ENCODE measurements at regions not wholly inside any gene's neighbourhood (a gene's known extent, or its start where the extent isn't known, plus 50 kb on each side); places are given as distances from the start of the nearest gene placed in this dataset.
"Not testable (repeated sequence)": the region's sequence is repeated elsewhere in the genome, so short reads cannot be mapped to it uniquely, and the experiment has no call there.

GRCh38 chrX:138890491-138890890 is 179.0 kb upstream of the FGF13 start:
- intact Hi-C loops (cut with DNase I; ENCODE audit: low total_unique reads): no loop called here
- Histone ChIP-seq H3K36me3 (no peaks in the 10 kb centered on the region), H3K9me3 (no peaks in the 10 kb centered on the region), H3K27ac (no peak overlapping the region), H3K4me1 (no peaks in the 10 kb centered on the region), H3K4me3 (no peak overlapping the region), H3K27me3 (no peaks in the 10 kb centered on the region)
- DNase-seq: no peak
- TF ChIP-seq POLR2A (IDR thresholded peaks at IDR 0.05) (no peak), CTCF (IDR thresholded peaks at IDR 0.05) (no peak)

DNA sequence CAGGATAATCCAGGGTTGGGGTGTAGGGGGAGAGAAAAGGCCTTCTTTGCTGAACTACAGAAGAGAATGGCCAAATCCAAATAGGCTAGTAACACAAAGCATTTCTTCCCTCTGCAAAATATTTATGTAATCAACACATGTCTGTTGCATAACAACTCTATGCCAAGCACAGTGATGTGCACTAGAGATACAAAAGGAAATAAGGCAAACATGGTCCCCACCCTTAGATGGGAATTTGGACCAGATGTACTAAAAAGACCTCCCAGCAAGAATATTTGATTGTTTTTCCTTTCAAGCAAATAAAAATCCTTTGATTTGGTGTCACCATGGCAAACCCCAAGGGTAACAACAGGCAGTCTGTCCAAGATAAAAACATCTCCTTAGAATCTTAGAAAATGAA is 177.6 kb upstream of the FGF13 start:
- no peak overlapping the region for H3K4me3 ChIP-seq
- no peak overlapping the region for H3K27ac ChIP-seq
- H3K4me1 ChIP-seq: no peaks in the 10 kb centered on the region
- H3K36me3 ChIP-seq: no peaks in the 10 kb centered on the region
- TF ChIP-seq CTCF (IDR thresholded peaks at IDR 0.05) (no peak), POLR2A (IDR thresholded peaks at IDR 0.05) (no peak)
- DNase-seq: no peak
- no peaks in the 10 kb centered on the region for H3K27me3 ChIP-seq
- intact Hi-C loops (cut with DNase I; ENCODE audit: low total_unique reads): no loop called here
- no peaks in the 10 kb centered on the region for H3K9me3 ChIP-seq

DNA sequence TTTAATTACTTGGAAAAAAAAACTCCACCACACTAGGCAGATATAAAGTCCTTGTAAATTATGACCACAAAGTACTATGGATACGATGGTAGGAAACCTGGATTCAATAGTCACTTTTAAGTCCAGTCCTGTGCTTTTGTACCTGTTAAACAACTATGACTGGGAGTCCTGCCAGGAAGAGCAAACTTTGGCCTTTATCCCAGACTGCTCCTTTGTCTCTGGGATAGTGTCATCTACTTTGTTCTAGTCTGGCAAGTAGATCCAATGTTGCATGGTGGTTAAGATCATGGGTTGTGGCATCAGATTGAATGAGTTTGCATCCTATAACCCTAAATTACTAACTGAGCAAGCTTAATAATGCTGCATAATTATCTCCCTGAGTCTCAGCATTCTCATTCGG is 175.3 kb upstream of the FGF13 start:
- intact Hi-C loops (cut with DNase I; ENCODE audit: low total_unique reads): no loop called here
- H3K27ac ChIP-seq: no peak overlapping the region
- DNase-seq: no peak
- no peaks in the 10 kb centered on the region for H3K9me3 ChIP-seq
- H3K4me3 ChIP-seq: no peak overlapping the region
- H3K27me3 ChIP-seq: no peaks in the 10 kb centered on the region
- no peaks in the 10 kb centered on the region for H3K4me1 ChIP-seq
- no peak for TF ChIP-seq CTCF (IDR thresholded peaks at IDR 0.05)
- no peak for TF ChIP-seq POLR2A (IDR thresholded peaks at IDR 0.05)
- no peaks in the 10 kb centered on the region for H3K36me3 ChIP-seq

- intact Hi-C loops (cut with DNase I; ENCODE audit: low total_unique reads): no loop called here
Observed at GRCh38 chrX:138885886-138886285, 174.4 kb upstream of the FGF13 start.

GRCh38 chrX:138880293-138880692 is 168.8 kb upstream of the FGF13 start:
- H3K4me1 ChIP-seq; H3K4me3 ChIP-seq; H3K36me3 ChIP-seq; intact Hi-C loops (cut with DNase I; ENCODE audit: low total_unique reads); H3K27me3 ChIP-seq; H3K27ac ChIP-seq; DNase-seq; H3K9me3 ChIP-seq: not testable (repeated sequence)

More at GRCh38 chrX:138885886-138886285, 174.4 kb upstream of the FGF13 start:
- H3K9me3 ChIP-seq: no peaks in the 10 kb centered on the region
- no peaks in the 10 kb centered on the region for H3K27me3 ChIP-seq
- TF ChIP-seq POLR2A (IDR thresholded peaks at IDR 0.05): no peak
- no peak for TF ChIP-seq CTCF (IDR thresholded peaks at IDR 0.05)
- no peak overlapping the region for H3K4me3 ChIP-seq
- no peaks in the 10 kb centered on the region for H3K36me3 ChIP-seq
- no peak for DNase-seq
- H3K4me1 ChIP-seq: no peaks in the 10 kb centered on the region
- no peak overlapping the region for H3K27ac ChIP-seq

GRCh38 chrX:138877746-138878145 is 166.2 kb upstream of the FGF13 start:
- intact Hi-C loops (cut with DNase I; ENCODE audit: low total_unique reads): no loop called here
- H3K4me1 ChIP-seq: no peaks in the 10 kb centered on the region
- no peaks in the 10 kb centered on the region for H3K27me3 ChIP-seq
- H3K36me3 ChIP-seq: no peaks in the 10 kb centered on the region
- no peak for DNase-seq
- H3K27ac ChIP-seq: no peak overlapping the region
- H3K4me3 ChIP-seq: no peak overlapping the region
- TF ChIP-seq POLR2A (IDR thresholded peaks at IDR 0.05) (no peak), CTCF (IDR thresholded peaks at IDR 0.05) (no peak)
- H3K9me3 ChIP-seq: no peaks in the 10 kb centered on the region
